HL-60 (cell line): ENCODE measurements at regions not wholly inside any gene's neighbourhood (a gene's known extent, or its start where the extent isn't known, plus 50 kb on each side); places are given as distances from the start of the nearest gene placed in this dataset.

ENCODE experiments used
- DNase-seq, 2 experiments: peaks; one replicate each; pipeline ENCODE4 v3.0.0-alpha.2; 2010 to 2020; ENCODE audit warnings: low read depth in 1 of 2, low spot score in 1 of 2
- H3K27ac ChIP-seq: fragments of 250-450 bp; sonication (Bioruptor Pico); replicated peaks from 2 replicates; pipeline ENCODE4 v1.5.1; 2020; ENCODE audit warnings: mild to moderate bottlenecking, moderate library complexity
- H3K27me3 ChIP-seq: fragments of 250-450 bp; sonication (Bioruptor Pico); 2 replicates; pipeline ENCODE4 v1.5.1; 2021; ENCODE audit warnings: mild to moderate bottlenecking, moderate library complexity; ENCODE audit not compliant: insufficient read depth, poor library complexity, severe bottlenecking
- H3K4me3 ChIP-seq: replicated peaks from 2 replicates; pipeline ENCODE4 v1.5.1; 2011; ENCODE audit warnings: mild to moderate bottlenecking, control low read depth, low read length; ENCODE audit not compliant: insufficient read depth
- GABPA ChIP-seq: IDR thresholded peaks from 2 replicates; pipeline ENCODE4 v1.6.1; 2012; ENCODE audit warnings: low read depth
- POLR2AphosphoS5 ChIP-seq: IDR thresholded peaks from 2 replicates; pipeline ENCODE4 v1.6.1; 2012; ENCODE audit warnings: low read depth
- SPI1 ChIP-seq: IDR thresholded peaks from 2 replicates; pipeline ENCODE4 v1.6.1; 2012; ENCODE audit warnings: low read depth, mild to moderate bottlenecking, borderline replicate concordance
- TF ChIP-seq, protein P1 (sequence below): IDR thresholded peaks from 2 replicates; pipeline ENCODE4 v1.6.1; 2012; ENCODE audit warnings: low read depth; ENCODE audit not compliant: insufficient replicate concordance
- TF ChIP-seq, protein P2 (sequence below): IDR thresholded peaks from one replicate; pipeline ENCODE4 v1.5.1; 2011; ENCODE audit warnings: low read length, control low read depth, inconsistent platforms; ENCODE audit not compliant: insufficient read depth

DNA sequence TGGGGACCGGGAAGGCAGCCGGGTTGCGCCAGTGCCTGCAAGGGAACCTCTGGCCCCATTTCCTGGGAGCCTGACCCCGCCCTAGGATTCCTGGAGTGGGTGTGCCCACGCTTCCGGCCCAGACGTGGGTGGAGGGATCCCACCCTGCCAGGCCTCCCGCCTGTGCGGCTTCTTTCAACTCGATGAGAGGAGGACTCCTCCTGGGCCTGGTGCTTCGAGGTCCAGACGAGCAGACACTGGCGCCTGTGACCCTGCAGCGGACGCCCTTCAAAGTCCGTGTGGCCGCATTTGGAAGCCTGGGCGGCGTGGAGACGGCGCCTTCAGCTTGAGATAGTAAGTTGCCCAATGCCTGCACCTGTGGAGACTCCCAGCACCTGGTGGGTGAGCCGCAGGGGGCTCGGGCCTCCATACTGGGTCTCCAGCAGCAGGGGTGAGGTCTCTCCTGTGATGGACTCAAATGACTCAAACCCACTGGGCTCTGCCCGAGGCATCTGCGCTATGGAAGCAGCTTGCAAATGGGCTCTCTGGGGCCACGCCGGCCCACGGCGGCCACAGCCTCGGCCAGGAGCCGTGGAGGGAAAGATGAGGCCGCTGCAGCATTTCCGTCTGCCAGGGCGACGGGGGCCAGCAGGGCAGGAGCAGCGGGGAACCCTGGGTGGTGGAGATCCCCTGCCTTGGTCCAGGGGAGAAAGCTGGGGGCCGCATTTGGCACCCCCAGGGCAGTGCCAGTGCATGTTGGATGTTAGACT is 64.3 kb upstream of the PPARA start:
- Histone ChIP-seq H3K27ac (no peak overlapping the region), H3K27me3 (no peaks in the 10 kb centered on the region), H3K4me3 (no peak overlapping the region)
- TF ChIP-seq SPI1 (no peak), GABPA (no peak), POLR2AphosphoS5 (no peak)
- TF ChIP-seq, protein P1, sequence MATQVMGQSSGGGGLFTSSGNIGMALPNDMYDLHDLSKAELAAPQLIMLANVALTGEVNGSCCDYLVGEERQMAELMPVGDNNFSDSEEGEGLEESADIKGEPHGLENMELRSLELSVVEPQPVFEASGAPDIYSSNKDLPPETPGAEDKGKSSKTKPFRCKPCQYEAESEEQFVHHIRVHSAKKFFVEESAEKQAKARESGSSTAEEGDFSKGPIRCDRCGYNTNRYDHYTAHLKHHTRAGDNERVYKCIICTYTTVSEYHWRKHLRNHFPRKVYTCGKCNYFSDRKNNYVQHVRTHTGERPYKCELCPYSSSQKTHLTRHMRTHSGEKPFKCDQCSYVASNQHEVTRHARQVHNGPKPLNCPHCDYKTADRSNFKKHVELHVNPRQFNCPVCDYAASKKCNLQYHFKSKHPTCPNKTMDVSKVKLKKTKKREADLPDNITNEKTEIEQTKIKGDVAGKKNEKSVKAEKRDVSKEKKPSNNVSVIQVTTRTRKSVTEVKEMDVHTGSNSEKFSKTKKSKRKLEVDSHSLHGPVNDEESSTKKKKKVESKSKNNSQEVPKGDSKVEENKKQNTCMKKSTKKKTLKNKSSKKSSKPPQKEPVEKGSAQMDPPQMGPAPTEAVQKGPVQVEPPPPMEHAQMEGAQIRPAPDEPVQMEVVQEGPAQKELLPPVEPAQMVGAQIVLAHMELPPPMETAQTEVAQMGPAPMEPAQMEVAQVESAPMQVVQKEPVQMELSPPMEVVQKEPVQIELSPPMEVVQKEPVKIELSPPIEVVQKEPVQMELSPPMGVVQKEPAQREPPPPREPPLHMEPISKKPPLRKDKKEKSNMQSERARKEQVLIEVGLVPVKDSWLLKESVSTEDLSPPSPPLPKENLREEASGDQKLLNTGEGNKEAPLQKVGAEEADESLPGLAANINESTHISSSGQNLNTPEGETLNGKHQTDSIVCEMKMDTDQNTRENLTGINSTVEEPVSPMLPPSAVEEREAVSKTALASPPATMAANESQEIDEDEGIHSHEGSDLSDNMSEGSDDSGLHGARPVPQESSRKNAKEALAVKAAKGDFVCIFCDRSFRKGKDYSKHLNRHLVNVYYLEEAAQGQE = no peak
- TF ChIP-seq, protein P2, sequence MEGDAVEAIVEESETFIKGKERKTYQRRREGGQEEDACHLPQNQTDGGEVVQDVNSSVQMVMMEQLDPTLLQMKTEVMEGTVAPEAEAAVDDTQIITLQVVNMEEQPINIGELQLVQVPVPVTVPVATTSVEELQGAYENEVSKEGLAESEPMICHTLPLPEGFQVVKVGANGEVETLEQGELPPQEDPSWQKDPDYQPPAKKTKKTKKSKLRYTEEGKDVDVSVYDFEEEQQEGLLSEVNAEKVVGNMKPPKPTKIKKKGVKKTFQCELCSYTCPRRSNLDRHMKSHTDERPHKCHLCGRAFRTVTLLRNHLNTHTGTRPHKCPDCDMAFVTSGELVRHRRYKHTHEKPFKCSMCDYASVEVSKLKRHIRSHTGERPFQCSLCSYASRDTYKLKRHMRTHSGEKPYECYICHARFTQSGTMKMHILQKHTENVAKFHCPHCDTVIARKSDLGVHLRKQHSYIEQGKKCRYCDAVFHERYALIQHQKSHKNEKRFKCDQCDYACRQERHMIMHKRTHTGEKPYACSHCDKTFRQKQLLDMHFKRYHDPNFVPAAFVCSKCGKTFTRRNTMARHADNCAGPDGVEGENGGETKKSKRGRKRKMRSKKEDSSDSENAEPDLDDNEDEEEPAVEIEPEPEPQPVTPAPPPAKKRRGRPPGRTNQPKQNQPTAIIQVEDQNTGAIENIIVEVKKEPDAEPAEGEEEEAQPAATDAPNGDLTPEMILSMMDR = no peak
- no peak for DNase-seq

DNA sequence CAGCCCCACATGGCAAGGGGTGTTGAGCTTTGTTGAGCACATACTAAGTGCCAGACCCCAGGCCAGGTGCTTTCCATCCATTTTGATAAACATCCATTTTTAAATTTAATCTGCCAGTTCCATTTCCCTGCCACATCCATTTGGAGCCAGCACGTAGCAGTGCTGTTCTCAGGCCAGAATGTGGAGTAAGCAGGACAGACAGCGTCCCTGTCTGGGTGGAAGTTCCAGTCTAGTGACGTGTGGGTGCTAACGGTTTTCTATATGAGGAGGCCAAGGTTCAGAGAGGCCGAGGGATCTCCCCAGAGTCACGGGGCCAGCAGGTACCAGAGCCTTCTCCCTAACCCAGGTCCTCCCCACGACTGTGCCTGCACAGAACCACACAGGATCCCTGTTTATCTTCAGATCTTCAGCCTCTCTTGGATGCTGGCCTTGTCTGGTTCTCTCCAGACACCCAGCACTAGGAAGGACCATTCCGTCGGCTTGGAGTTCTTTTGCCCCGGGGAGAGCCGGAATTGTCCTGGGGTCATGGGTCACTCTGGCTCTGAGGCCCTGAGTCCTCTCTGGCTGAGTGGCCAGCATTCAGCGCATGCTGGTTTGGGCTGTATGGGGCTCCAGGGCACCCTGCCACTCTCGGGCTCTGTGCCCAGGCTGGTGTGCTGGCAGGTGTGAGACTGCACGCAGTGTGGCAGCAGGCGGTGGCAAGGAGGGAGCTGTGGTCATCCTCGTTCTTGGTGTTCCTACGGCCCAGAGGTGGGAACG is 63.6 kb upstream of the PPARA start:
- DNase-seq = no peak
- no peak overlapping the region for H3K4me3 ChIP-seq
- H3K27me3 ChIP-seq = no peaks in the 10 kb centered on the region
- TF ChIP-seq, protein P1 = no peak
- TF ChIP-seq GABPA = no peak
- TF ChIP-seq POLR2AphosphoS5 = no peak
- TF ChIP-seq, protein P2 = no peak
- TF ChIP-seq SPI1 = no peak
- no peak overlapping the region for H3K27ac ChIP-seq

DNA sequence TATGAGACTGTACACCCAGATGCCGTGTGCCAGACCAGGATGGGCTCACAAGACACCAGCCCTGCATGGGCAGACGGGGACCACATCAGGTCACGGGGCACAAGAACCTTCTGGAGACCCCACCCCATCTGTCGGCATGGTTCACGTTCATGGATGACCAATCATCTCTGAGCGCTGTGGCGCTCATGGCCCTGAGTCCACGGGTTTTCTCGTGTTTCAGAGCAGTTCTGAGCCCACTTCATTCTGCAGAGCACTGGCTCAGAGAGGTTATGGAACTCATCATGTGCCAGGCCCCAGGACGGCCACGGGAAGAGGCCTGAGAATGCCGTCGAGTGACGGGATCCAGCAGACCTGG is 63.0 kb upstream of the PPARA start:
- no peak overlapping the region for H3K4me3 ChIP-seq

More for the DNA sequence above, 63.0 kb upstream of the PPARA start:
- TF ChIP-seq, protein P2 = no peak
- TF ChIP-seq POLR2AphosphoS5 = no peak
- H3K27ac ChIP-seq = no peak overlapping the region
- DNase-seq = no peak
- no peaks in the 10 kb centered on the region for H3K27me3 ChIP-seq
